SK-N-SH (cell line): ENCODE measurements at regions not wholly inside any gene's neighbourhood (a gene's known extent, or its start where the extent isn't known, plus 50 kb on each side); places are given as distances from the start of the nearest gene placed in this dataset.

Experiments
- CTCF ChIA-PET: fragments of 300-600, 350-600 bp; formaldehyde crosslinking; extraction: SDS; loops from one replicate; lab custom pipeline; 2021; lab: Yijun Ruan, JAX
- POLR2A ChIA-PET: fragments of 350-600 bp; sonication (Branson Sonifier 250); formaldehyde crosslinking; extraction: SDS; loops from one replicate; lab custom pipeline; 2020; ENCODE audit warnings: antibody characterized with exemption, inconsistent platforms; lab: Yijun Ruan, JAX
- DNase-seq: peaks from one replicate; pipeline ENCODE4 v3.0.0; 2012
- H2AFZ ChIP-seq: fragments of 200-600 bp; sonication (generic); 2 replicates; pipeline ENCODE4 v1.8.1; 2016; ENCODE audit warnings: antibody characterized with exemption, mild to moderate bottlenecking, low read depth
- H3F3A ChIP-seq: fragments of 200-600 bp; sonication (generic); replicated peaks from 2 replicates; pipeline ENCODE3; 2016; ENCODE audit warnings: antibody characterized with exemption, mild to moderate bottlenecking; ENCODE audit not compliant: insufficient read depth
- H3K27ac ChIP-seq, 2 experiments: fragments of 200-500 bp in 1 of 2; fragments of 200-600 bp in 1 of 2; sonication (Bioruptor generic) in 1 of 2; sonication (generic), shearing (Covaris generic) in 1 of 2; 2 replicates each; pipeline versions ENCODE4 v1.5.1 to v1.6.1; 2014 to 2016; ENCODE audit warnings: low read depth in 2 of 2, inconsistent platforms in 1 of 2, low read length in 1 of 2, mild to moderate bottlenecking in 1 of 2, mixed read lengths in 1 of 2
- H3K27me3 ChIP-seq: fragments of 200-600 bp; sonication (generic), shearing (Covaris generic); 2 replicates; pipeline ENCODE4 v1.6.1; 2016; ENCODE audit warnings: mixed run types; ENCODE audit not compliant: insufficient read depth
- H3K36me3 ChIP-seq, 2 experiments: fragments of 200-500 bp in 1 of 2; fragments of 200-600 bp in 1 of 2; sonication (Bioruptor generic) in 1 of 2; sonication (generic) in 1 of 2; replicated peaks in 1 of 2; 2 replicates each; pipeline versions ENCODE3 to v1.5.1; 2014 to 2016; ENCODE audit warnings: low read length in 1 of 2, mild to moderate bottlenecking in 1 of 2; ENCODE audit not compliant: insufficient read depth in 2 of 2, control insufficient read depth in 1 of 2
- H3K4me1 ChIP-seq, 2 experiments: fragments of 200-500 bp in 1 of 2; fragments of 200-600 bp in 1 of 2; sonication (Bioruptor generic) in 1 of 2; sonication (generic), shearing (Covaris generic) in 1 of 2; 2 replicates each; pipeline versions ENCODE4 v1.5.1 to v1.6.1; 2014 to 2016; ENCODE audit warnings: low read depth in 1 of 2, low read length in 1 of 2, mixed run types in 1 of 2; ENCODE audit not compliant: insufficient read depth in 2 of 2, control insufficient read depth in 1 of 2
- H3K4me2 ChIP-seq: fragments of 200-600 bp; sonication (generic), shearing (Covaris generic); 2 replicates; pipeline ENCODE4 v1.6.1; 2017; ENCODE audit warnings: mixed run types
- H3K4me3 ChIP-seq, 2 experiments: fragments of 200-500 bp in 1 of 2; fragments of 200-600 bp in 1 of 2; sonication (Bioruptor generic) in 1 of 2; sonication (generic), shearing (Covaris generic) in 1 of 2; 2 replicates each; pipeline versions ENCODE4 v1.5.1 to v1.8.1; 2014 to 2016; ENCODE audit warnings: low read depth in 2 of 2, inconsistent platforms in 1 of 2, low read length in 1 of 2, mild to moderate bottlenecking in 1 of 2, mixed read lengths in 1 of 2, moderate library complexity in 1 of 2
- H3K79me2 ChIP-seq: fragments of 200-600 bp; sonication (generic); 2 replicates; pipeline ENCODE4 v1.8.1; 2017; ENCODE audit warnings: mild to moderate bottlenecking; ENCODE audit not compliant: insufficient read depth
- H3K9ac ChIP-seq: fragments of 200-600 bp; sonication (generic); 2 replicates; pipeline ENCODE4 v1.6.1; 2017; ENCODE audit warnings: mixed run types
- H3K9me2 ChIP-seq: fragments of 200-600 bp; sonication (generic); 2 replicates; pipeline ENCODE4 v1.6.1; 2017; ENCODE audit warnings: mixed run types
- H3K9me3 ChIP-seq: fragments of 200-600 bp; sonication (generic); 2 replicates; pipeline ENCODE4 v1.6.1; 2017; ENCODE audit warnings: mixed run types, mild to moderate bottlenecking, moderate library complexity
- H4K20me1 ChIP-seq: fragments of 200-600 bp; sonication (generic); 2 replicates; pipeline ENCODE4 v1.6.1; 2017; ENCODE audit warnings: mild to moderate bottlenecking, mixed run types; ENCODE audit not compliant: insufficient read depth
- CHD2 ChIP-seq: fragments of 150-350 bp; IDR thresholded peaks from 2 replicates; pipeline ENCODE4 v1.6.1; 2018; ENCODE audit warnings: low read length; ENCODE audit not compliant: partially characterized antibody
- EP300 ChIP-seq, 2 experiments: IDR thresholded peaks; 2 replicates each; pipeline versions ENCODE4 v1.4.0 to v1.6.1; 2012; ENCODE audit warnings: borderline replicate concordance in 1 of 2, low read depth in 1 of 2, low read length in 1 of 2
- FOSL2 ChIP-seq: IDR thresholded peaks from 2 replicates; pipeline ENCODE4 v1.4.0; 2012; ENCODE audit warnings: low read depth, mild to moderate bottlenecking, moderate library complexity, borderline replicate concordance
- GATA2 ChIP-seq: sonication (generic); formaldehyde crosslinking; IDR thresholded peaks from 2 replicates; pipeline ENCODE4 v1.5.0; 2020; ENCODE audit warnings: mild to moderate bottlenecking, missing genetic modification reagents
- PBX3 ChIP-seq: IDR thresholded peaks from 2 replicates; pipeline ENCODE4; 2012
- RCOR1 ChIP-seq: fragments of 150-350 bp; IDR thresholded peaks from 2 replicates; pipeline ENCODE4 v1.6.1; 2017; ENCODE audit warnings: antibody characterized with exemption, low read length
- WGBS: methylation state at CpG from one replicate; pipeline ENCODE4 v1.1.6; 2017; ENCODE audit warnings: low lambda C conversion rate; 5-methylcytosine and 5-hydroxymethylcytosine counted together
- TF ChIP-seq, protein P1 (sequence below): IDR thresholded peaks from 2 replicates; pipeline ENCODE4 v1.4.0; 2012; ENCODE audit warnings: low read depth

GRCh38 chr2:220552790-220553535, 925.5 kb downstream of the SLC4A3 start:
- no peak for DNase-seq

DNA sequence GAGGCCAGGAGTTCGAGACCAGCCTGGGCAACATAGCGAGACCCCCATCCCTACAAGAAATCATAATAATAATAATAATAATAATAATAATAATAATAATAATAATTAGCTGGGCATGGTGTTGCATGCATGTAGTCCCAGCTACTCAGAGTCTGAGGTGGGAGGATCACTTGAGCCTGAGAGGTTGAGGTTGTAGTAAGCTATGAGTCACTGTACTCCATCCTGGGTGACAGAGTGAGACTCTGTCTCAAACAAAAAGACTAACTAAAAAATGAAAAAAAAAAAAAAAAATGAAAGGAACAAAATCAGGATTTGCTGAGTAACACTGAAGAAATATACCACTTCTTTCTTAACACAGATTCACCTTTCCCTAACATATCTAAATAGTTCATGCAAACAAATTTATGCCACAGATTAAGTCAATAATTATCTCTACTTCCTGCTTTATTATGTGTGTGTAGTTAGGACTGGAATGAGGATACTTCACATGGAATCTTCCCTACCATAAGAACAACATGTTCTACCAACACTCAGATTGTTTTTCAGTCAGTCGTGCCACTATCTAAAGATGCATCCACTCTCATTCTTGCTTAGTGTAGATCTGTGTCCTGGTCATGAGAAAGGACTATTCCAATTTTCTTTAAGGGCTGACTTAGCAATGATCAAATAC, 928.7 kb downstream of the SLC4A3 start:
- TF ChIP-seq, protein P1, sequence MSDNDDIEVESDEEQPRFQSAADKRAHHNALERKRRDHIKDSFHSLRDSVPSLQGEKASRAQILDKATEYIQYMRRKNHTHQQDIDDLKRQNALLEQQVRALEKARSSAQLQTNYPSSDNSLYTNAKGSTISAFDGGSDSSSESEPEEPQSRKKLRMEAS, result no peak
- no peak for TF ChIP-seq GATA2 (CRISPR knock-in tag)
- no peak for TF ChIP-seq RCOR1
- no peak for TF ChIP-seq FOSL2
- TF ChIP-seq EP300 (IDR thresholded peaks at IDR 0.05; ENCODE audit: borderline replicate concordance in 1 of 2, low read depth in 1 of 2, low read length in 1 of 2), result no peak
- no peak for TF ChIP-seq CHD2
- no peaks in the 10 kb centered on the region for H3K4me1 ChIP-seq
- H3K9me3 ChIP-seq, result no peaks in the 10 kb centered on the region
- POLR2A ChIA-PET, result no interaction called here
- H3K4me3 ChIP-seq, result no peak overlapping the region
- WGBS, result 31% methylated on average over 3 of the region's 3 CpGs
- H3K36me3 ChIP-seq, result no peaks in the 10 kb centered on the region
- H3K4me2 ChIP-seq, result no peak overlapping the region
- H3F3A ChIP-seq, result no peaks in the 10 kb centered on the region
- H3K27me3 ChIP-seq, result no peaks in the 10 kb centered on the region
- CTCF ChIA-PET, result interaction anchor here (1.5 kb wide), 1 partner anchor 22 kb away, joined by 3 read pairs; no protein-coding TSS in a partner anchor
- no peak overlapping the region for H3K9ac ChIP-seq
- no peak for DNase-seq
- H3K9me2 ChIP-seq, result no peaks in the 10 kb centered on the region
- no peak overlapping the region for H3K27ac ChIP-seq
- no peak overlapping the region for H2AFZ ChIP-seq
- no peaks in the 10 kb centered on the region for H4K20me1 ChIP-seq
- no peaks in the 10 kb centered on the region for H3K79me2 ChIP-seq

More at GRCh38 chr2:220552790-220553535, 925.5 kb downstream of the SLC4A3 start:
- Histone ChIP-seq H3K79me2 (no peaks in the 10 kb centered on the region), H3K27me3 (no peaks in the 10 kb centered on the region), H3K4me3 (no peak overlapping the region), H3F3A (no peaks in the 10 kb centered on the region), H3K9me2 (no peaks in the 10 kb centered on the region), H3K9ac (no peak overlapping the region), H3K36me3 (no peaks in the 10 kb centered on the region), H3K4me1 (no peaks in the 10 kb centered on the region), H2AFZ (no peak overlapping the region; the same call in 1 of the 2 replicates), H3K4me2 (no peak overlapping the region), H3K27ac (no peak overlapping the region), H4K20me1 (no peaks in the 10 kb centered on the region), H3K9me3 (no peaks in the 10 kb centered on the region)
- CTCF ChIA-PET, result no interaction called here
- POLR2A ChIA-PET, result no interaction called here
- 18% methylated on average over 7 of the region's 7 CpGs for WGBS
- TF ChIP-seq PBX3, result peak; percentile 17; the same call in 1 of the 2 replicates
- TF ChIP-seq, protein P1, result no peak
